T1000 (cell line): ENCODE measurements at regions not wholly inside any gene's neighbourhood (a gene's known extent, or its start where the extent isn't known, plus 50 kb on each side); places are given as distances from the start of the nearest gene placed in this dataset.

Source experiments
- DNase-seq: peaks from one replicate; lab custom pipeline; 2025; ENCODE audit warnings: mixed read lengths; lab: John Stamatoyannopoulos, UW

DNA sequence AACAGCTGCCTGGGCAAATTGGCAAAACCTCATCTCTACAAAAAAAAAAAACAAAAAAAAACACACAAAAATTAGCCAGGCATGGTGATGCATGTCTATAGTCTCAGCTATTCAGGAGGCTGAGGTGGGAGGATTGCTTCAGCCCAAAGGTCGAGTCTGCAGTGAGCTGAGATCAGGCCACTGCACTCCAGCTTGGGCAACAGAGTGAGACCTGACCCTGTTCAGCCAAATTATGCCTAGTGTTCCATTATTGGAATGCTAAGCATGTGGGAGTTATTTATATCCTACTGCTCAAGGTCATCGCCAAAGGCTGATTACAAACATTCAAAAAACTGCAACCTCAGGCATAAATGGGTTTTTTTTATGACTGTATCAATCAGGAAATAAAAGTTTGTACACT is 1251.0 kb upstream of the PCDH9 start:
- DNase-seq, result no peak

DNA sequence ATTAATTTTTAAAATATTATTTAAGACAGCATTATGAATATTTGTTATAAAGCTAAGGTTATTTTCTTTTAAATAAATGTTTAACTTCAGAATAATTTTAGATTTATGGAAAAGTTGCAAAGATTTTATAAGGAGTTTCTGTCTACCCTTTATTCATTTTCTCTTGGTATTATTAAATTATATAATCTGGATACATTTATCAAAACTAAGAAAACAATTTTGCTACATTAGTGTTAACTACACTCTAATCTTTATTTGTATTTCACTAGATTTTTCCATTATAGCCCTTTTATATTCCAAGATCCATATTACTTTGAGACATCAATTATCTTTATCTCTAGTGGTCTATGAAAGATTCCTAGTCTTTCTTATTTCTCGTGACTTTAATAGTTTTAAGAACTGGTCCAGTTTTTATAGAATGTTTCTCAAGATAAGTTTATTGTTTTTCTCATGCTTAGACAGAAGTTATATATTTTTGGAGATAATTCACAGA is 1243.7 kb upstream of the PCDH9 start:
- no peak for DNase-seq

DNA sequence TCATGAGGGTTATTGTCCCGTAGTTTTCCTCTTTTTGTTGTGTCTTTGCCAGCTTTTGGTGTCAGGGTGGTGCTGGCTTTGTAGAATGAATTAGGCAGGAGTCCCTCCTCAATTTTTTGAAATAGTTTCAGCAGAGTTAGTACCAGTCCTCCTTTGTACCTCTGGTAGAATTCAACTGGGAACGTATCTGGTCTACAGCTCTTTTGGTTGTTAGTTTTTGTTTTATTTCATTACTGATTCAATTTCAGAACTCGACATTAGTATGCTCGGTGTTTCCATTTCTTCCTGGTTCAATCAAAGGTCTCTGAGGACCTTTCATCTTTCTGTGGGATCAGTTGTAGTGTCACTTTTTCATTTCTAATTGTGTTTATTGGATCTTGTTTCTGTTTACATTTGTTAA is 1237.0 kb upstream of the PCDH9 start:
- no peak for DNase-seq

DNA sequence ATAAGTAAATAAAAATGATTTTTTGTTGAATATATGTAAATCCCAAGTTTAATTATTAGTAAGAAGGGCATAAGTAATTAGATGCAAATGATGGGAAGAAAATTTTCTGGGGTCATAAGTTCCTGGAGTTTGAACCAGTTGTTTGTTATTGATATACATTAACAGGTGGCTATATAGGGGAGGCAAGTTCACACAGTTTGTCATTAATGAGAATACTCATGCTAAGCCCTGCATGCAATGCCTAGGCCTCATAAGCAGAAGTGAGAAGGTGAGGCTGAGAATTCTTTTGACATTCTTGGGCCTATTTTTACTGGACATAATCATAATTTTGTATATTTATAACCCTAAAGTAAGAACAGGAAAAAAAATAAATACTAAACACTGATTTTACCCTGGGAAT is 1210.7 kb upstream of the PCDH9 start:
- no peak for DNase-seq

DNA sequence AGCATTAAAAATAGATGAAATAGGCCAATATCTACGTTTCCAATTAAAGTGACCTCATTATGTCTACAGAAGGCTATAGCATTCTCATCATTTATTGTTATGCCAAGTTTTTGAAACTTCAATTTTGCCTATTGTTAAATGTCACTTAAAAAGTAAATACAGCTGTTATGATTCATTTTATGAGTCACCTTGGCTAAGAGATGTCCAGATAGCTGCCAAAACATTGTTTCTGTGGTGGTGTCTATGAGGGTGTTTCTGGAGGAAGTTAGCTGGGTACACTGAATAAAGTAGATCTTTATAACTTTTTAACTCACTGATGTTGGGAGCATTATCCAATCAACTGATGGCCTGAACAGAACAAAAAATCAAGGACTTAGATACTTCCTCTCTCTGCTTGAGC is 1209.7 kb upstream of the PCDH9 start:
- no peak for DNase-seq

DNA sequence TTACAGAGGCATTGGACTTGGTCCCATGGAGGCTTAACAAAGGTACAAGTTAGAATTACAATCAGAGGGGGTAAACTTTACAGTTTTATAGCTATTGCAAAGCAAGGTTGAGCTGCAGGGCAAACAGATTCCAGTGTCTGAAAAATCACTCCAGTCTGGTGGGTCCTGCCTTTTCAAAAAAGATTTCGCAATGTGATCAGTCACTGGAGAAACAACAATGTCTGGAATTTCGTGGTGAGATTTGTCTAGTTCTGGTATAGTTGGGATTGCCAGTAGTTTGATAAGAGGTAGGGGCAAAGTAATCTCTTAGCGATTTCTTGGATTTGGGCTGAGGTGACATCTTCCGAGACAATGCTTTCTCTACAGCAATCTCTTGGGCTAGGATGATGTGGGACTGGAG is 1198.2 kb upstream of the PCDH9 start:
- no peak for DNase-seq

DNA sequence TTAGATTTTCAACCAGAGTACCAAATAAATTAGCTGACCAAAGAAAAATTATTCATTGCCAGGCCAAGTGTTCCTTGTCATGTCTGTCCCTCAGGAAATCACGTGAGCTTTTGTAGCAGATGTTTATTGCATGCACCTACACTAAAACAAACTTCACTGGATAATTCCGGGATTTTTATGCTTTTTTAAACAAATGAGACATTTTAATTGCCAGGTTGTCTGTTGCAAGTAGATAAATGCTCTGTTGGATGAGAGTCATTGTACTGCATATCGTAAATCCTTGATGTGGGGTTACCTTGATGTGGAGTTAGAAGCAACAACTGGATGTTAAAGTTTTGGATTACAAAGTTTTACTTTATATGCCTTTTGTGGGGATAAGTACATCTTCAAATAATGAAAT is 1187.7 kb upstream of the PCDH9 start:
- no peak for DNase-seq

DNA sequence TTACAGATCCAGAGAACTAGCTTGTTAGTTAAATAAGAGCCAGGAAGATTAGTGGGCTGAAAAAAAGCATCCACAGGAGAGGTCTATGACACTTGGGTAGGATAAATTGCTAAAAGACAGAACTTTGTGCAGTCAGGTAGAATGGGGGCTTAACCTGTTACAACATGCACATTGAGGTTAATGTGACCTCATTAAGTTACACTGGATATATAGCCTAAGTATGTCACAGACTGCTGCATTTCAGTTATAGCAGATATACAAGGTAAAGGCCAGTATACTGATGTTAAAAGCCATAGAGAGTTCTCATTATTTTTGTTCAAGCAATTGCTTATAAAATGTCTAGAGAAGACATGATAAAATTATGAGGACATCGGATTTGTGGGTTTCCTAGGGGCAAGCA is 1179.9 kb upstream of the PCDH9 start:
- no peak for DNase-seq

DNA sequence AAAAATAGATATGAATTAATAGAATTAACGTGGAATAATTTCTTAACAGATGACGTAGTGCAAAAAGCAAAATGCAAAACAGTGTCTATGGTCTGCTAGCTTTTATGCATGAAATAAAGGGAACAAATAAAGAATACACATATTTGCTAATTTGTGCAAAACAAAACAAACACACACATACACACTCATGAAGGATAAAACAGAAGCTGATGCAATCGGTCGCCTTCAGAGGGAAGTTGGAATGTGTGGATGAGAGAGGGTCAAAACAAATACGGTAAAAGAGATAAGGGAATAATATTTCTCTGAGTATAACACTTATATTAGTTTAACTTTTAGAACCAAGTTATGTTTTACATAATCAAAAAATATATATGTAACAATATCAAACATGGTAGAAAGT is 1160.9 kb upstream of the PCDH9 start:
- no peak for DNase-seq

DNA sequence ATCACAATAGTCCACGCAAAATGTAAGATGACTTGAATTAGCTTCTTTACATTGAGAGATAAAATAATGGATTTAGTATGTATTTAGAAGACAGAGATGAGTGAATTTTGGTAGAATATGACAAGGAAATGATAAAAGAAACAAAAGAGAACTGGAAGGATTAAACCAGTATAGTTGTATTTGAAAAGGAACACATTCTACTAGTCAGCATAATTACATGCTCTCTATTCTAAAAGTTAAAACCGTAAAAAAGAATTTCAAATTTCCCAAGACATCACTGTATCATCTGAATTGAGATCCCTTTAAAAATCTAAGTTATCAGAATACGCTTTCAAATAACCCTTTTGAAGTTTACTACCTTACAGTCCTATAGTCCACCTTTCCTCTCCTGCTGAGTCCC is 1156.7 kb upstream of the PCDH9 start:
- no peak for DNase-seq

DNA sequence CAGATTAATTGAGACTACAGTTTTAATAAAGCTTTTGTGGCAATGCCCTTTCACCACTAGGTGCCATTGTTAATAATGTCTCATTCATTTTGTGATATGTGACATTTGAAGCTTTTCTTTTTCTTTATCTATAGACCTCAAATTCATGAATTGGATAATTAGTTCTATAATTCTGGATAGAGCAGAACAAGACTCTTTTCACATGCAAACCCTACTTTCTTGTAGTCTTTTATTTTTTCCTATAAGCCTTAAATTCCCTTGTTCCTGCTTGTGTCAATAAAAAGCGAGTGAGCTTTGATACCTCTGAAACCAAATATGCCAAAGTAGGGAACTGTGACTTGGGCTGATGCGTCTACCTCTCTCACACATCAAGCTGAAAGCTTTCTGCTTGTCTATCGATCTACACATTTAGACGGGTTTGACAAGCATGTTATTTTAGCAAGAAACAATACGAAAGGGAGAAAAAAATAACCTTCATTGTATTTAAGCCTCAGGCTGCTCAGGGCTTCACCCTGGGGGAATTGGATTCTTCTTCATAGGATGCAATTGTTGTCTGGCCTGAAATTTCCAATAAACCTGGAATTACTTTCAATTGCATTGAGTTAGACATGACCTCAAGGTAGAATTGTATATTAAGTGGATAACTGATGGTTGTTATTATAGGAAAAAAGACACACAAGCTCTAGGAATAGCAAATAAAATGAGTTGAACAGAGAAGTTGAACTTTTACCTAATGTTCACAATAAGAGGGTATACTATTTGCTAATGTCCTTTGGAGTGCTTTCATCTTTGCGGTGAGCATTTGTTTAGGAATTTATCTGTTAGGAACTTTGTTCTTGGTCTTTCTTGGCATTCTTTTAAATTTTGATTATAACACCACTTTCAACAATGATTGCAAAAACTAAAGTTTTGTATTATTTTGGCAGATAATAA is 1150.2 kb upstream of the PCDH9 start:
- DNase-seq, result no peak

DNA sequence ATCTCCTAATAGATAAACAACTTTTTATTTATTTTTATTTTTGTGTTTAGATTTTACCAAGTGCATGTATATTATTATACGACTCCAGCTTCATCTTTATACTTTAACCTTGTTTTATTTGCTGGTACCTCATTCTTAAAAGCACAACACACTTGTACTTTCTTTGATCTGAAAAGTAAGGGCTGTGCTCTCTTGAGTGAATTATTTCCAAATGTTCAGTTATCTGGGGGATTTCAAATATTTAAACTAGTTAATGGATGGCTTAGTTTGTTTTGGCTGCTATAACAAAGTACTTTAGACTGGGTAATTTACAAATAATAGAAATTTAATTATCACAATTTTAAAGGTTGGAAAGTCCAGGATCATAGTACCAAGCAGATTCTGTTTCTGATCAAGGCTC is 1148.2 kb upstream of the PCDH9 start:
- no peak for DNase-seq

DNA sequence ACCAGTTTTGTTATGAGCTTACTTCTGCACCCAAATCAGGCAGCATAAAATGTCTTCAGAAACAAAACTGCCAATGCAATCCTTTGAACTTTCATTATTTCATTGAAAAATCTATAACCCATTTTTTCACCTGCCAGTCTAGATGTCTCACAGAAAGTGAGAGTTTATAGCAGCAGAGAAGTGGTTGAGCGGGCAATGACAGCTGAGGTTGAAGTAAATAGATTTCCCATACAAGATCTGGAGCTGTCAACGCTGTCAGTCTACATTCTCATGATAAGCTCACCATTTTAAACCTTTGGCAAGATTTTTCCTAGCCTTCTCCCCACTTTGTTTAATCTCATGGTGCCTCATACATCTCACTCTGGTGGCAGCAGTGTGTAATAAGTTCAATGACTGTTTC is 1144.9 kb upstream of the PCDH9 start:
- DNase-seq, result no peak

DNA sequence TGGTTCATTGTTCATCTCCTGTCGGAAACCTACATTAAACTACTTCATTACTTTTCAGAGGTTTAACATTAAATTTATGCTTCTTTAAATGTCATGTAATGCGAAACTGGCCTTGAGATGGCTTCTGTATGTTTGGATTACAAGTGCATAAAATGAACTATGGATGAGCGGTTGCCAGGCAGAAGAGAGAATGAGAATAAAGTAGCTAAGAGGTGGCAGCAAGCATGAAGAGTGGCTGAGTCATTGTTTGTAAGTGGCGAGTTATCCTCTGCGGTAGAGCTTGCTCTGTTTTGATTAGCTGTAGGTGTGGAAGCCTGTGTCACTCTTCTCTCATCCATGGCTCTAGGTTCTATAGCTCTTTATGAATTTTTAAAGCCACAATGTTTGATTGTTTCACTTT is 1139.6 kb upstream of the PCDH9 start:
- no peak for DNase-seq

DNA sequence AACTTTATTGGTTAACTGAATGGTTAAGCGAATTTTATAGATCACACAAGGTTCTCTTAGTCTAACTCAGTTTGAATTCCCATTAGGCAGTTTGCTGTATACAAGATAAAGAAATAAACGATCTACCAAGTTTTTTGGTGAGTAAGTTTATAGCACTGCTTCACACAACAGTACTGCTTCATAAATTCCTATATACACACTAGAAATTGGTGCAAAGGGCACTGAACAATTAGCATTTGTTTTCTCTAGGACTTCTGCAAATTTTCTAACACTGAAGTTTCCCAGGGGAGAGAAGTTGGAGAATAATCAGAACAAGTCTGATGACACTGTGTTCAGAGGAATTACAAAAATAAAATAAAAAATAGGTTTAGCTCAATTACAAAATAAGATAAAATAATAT is 1138.8 kb upstream of the PCDH9 start:
- no peak for DNase-seq

DNA sequence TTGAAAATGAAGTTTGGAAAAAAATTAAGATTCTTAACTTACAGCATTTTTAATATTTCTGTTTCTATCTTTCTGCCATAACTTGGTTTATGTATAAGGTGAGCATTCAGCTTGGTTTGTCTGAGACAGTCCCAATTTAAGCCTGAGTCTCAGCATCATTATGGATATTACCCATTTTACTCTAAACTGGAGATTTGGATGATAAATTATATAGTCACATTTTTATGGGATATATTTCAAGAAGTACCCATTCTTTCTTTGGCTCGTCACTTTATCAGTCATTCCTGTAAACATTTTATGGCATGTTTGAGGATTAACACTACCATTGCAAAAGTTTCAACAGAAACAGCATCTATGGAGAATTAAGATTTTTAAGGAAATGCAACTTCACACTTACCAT is 1129.0 kb upstream of the PCDH9 start:
- no peak for DNase-seq

DNA sequence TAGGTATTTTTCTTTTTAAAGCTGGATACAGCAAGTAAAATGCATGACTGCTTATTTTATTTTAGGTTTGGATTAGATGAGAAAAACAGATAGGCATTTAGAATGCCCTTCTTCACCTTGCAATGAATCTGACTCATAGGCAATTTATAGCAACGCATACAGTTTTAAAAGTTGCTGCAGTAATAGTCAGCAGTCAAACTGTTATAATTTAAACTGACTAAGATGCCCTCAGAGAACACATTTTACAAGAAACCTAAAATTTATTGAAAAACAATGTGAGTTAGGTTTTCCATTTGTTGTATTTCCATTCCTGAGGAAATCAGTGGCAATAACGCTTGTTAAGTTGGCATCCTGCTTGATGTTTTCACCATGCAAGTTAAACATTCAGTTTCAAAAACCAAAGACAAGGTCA is 1128.2 kb upstream of the PCDH9 start:
- DNase-seq, result no peak

DNA sequence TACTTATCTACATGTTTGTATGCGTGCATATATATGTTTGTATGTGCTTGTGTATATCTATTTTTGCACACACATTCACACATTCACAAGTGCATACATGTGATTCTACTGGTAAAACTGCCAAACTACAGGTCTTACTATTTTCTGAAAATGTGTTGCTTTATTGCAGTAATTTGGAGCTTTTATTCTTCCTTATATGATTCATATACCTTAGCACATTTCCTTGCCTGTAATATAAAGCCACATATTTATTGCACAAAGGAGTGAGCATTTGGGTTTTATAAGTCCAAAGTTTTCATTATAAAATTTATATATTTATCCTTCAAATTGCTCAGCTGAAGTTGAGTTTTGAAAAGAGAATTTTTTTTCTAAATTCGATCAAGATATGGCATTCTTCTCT is 1120.4 kb upstream of the PCDH9 start:
- DNase-seq, result no peak

DNA sequence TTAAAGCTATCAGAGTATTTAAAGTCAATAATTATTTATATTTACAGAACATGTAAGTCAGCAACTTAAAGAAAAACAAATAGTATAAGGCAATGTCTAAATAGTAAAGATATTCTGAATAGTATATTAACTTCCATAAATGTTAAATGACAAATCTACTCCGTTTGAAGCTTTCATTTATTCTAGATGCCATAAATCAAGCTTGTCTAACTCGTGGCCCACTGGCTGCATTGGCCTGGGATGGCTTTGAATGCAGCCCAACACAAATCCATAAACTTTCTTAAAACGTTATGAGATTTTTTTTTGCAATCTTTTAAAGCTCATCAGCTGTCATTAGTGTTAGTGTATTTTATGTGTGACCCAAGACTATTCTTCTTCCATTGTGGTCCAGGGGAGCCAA is 1117.1 kb upstream of the PCDH9 start:
- no peak for DNase-seq

DNA sequence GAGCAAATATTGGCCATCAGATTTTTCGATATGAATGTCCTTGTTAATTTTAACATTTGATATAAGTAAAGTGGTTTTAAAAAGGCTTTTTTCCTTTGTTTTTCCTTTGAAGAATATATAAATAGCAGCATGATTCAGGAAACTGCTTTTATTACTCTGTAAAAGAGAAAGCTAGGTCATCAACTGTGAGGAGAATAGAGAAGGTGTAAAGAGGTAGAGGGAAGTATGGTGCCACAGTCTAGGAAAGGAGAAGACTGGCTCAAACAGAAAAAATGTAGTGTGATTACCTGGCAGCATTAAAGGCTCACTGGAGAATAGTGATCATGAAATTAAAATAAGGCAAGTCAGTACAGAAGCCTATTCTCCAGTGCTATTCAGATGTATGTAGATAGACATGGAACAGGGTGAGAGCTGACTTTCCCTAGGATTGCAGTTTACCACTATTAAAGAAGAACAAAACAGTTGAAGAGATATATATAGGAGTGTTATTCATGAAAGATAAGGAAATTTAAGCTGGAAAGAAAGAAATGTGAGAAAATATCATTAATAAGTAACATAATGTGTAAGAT is 1115.9 kb upstream of the PCDH9 start:
- DNase-seq, result no peak

DNA sequence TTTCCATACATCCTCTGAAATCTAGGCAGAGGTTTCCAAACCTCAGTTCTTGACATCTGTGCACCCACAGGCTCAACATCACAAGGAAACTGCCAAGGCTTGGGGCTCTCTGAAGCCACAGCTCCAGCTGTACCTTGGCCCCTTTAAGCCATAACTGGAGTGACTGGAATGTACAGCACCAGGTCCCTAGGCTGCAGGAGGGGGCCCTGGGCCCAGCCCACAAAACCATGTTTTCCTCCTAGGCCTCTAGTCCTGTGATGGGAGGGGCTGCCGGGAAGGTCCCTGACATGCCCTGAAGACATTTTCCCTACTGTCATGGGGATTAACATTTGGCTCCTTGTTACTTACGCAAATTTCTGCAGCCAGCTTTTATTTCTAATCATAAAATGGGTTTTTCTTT is 1093.0 kb upstream of the PCDH9 start:
- no peak for DNase-seq

DNA sequence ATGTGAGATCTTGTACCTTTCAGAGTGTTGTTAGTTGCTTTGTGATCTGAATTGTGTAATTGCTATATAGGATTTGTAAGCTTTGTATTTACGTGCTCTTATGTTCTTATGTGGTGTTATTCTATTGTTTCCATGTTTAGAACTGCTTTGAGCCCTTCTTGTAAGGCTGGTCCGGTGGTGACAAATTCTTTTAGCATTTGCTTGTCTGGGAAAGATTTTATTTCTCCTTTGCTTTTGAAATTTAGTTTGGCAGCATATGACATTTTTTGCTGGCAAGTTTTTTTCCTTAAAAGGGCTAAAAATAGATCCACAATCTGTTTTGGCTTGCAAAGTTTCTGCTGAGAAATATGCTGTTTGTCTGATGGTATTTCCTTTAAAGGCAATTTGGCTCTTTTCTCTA is 1089.2 kb upstream of the PCDH9 start:
- no peak for DNase-seq

DNA sequence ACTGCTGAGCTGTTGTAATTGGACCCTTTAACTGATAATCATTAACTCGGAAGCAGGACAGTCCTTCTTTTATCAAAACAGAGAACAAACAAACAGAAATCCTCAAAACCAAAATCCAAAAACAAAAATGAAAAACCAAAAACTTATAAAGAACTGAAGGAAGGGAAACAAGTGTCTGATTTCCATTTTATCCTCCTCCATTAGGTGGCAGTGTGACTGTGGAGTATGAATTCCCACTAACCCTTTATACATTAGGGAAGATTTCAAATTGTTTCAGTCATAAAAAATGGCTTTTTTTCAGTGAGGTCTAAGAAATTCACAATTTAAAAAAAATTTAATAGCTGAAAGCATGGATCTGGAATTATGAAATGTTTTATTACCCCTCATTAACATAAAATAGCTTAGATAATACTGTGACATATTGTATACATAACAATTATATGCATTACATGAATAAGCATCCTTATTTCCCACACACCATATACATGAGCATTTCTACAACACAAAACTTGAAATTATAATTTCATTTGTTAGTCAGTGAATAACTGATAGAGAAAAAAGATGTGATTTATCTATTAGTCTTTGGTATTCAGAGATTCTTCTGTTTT is 1074.3 kb upstream of the PCDH9 start:
- no peak for DNase-seq
